B cell (primary cell): ENCODE measurements at regions not wholly inside any gene's neighbourhood (a gene's known extent, or its start where the extent isn't known, plus 50 kb on each side); places are given as distances from the start of the nearest gene placed in this dataset.

Experiments used
- ATAC-seq: fragments of 200-7000 bp; cut with Tn5 transposase; one replicate; pipeline ENCODE4 v1.10.0; 2021; ENCODE audit warnings: low read depth, mild to moderate bottlenecking, moderate number of reproducible peaks, moderate library complexity
- CTCF ChIA-PET: fragments of 350-600 bp; sonication (Branson Sonifier 250); formaldehyde crosslinking; loops from one replicate; lab custom pipeline; 2021; ENCODE audit warnings: antibody characterized with exemption, inconsistent platforms; lab: Charles Lee
- POLR2A ChIA-PET: fragments of 350-600 bp; sonication (Branson Sonifier 250); formaldehyde crosslinking; loops from one replicate; lab custom pipeline; 2021; ENCODE audit warnings: antibody characterized with exemption; lab: Charles Lee
- DNase-seq: peaks from one replicate; pipeline ENCODE4 v3.0.0; 2013
- H2AFZ ChIP-seq: 2 replicates; pipeline ENCODE4 v1.6.1; 2012; ENCODE audit warnings: mild to moderate bottlenecking, low read depth, low read length; ENCODE audit not compliant: insufficient read depth, poor library complexity, severe bottlenecking
- H3K27ac ChIP-seq, 2 donors: 1 replicate in 1 of 2; 2 replicates in 1 of 2; pipeline ENCODE4 v1.5.1; 2012 to 2013; ENCODE audit warnings: low read length in 2 of 2, mild to moderate bottlenecking in 2 of 2, moderate library complexity in 1 of 2
- H3K27me3 ChIP-seq, 4 experiments: fragments of 200-600 bp in 1 of 4; sonication (generic) in 1 of 4; replicated peaks in 1 of 4; 1 replicate in 2 of 4; 2 replicates in 2 of 4; pipeline versions ENCODE4 v1.6.1 to v1.7.0; 2013 to 2016; ENCODE audit warnings: low read length in 3 of 4, mild to moderate bottlenecking in 2 of 4, mixed read lengths in 1 of 4, moderate library complexity in 1 of 4; ENCODE audit not compliant: insufficient read depth in 4 of 4, control insufficient read depth in 3 of 4; ENCODE audit errors: control extremely low read depth in 1 of 4
- H3K36me3 ChIP-seq, 2 experiments: replicated peaks in 1 of 2; 1 replicate in 1 of 2; 2 replicates in 1 of 2; pipeline versions ENCODE4 v1.6.1 to v1.7.1; 2013; ENCODE audit warnings: low read length in 1 of 2; ENCODE audit not compliant: insufficient read depth in 2 of 2, control insufficient read depth in 1 of 2; ENCODE audit errors: control extremely low read depth in 1 of 2, extremely low read depth in 1 of 2
- H3K4me1 ChIP-seq, 2 donors: fragments of 200-600 bp in 1 of 2; sonication (generic) in 1 of 2; 1 replicate in 1 of 2; 2 replicates in 1 of 2; pipeline versions ENCODE4 v1.5.1 to v1.6.1; 2013 to 2017; ENCODE audit warnings: low read length in 2 of 2; ENCODE audit not compliant: control insufficient read depth in 2 of 2, insufficient read depth in 2 of 2
- H3K4me2 ChIP-seq: replicated peaks from 2 replicates; pipeline ENCODE3; 2012; ENCODE audit warnings: mild to moderate bottlenecking, low read depth, low read length; ENCODE audit not compliant: poor library complexity, severe bottlenecking
- H3K4me3 ChIP-seq, 5 experiments: fragments of 200-600 bp in 1 of 5; sonication (generic) in 1 of 5; 1 replicate in 3 of 5; 2 replicates in 2 of 5; pipeline versions ENCODE4 v1.5.1 to v1.7.0; 2011 to 2016; ENCODE audit warnings: low read length in 4 of 5, mild to moderate bottlenecking in 4 of 5, low read depth in 2 of 5, control low read depth in 1 of 5, moderate library complexity in 1 of 5; ENCODE audit not compliant: insufficient read depth in 1 of 5; ENCODE audit errors: control extremely low read depth in 1 of 5, extremely low read depth in 1 of 5
- H3K79me2 ChIP-seq: fragments of 200-600 bp; sonication (generic); one replicate; pipeline ENCODE4 v1.6.0; 2016; ENCODE audit warnings: low read length; ENCODE audit not compliant: control insufficient read depth, insufficient read depth
- H3K9ac ChIP-seq: fragments of 200-600 bp; sonication (generic); 2 replicates; pipeline ENCODE4 v1.6.1; 2017; ENCODE audit warnings: mild to moderate bottlenecking, low read length, moderate library complexity
- H3K9me3 ChIP-seq, 3 donors: one replicate each; pipeline versions ENCODE4 v1.6.1 to v1.7.1; 2013; ENCODE audit warnings: low read length in 2 of 3; ENCODE audit not compliant: control insufficient read depth in 2 of 3, insufficient read depth in 1 of 3; ENCODE audit errors: control extremely low read depth in 1 of 3
- H4K20me1 ChIP-seq: 2 replicates; pipeline ENCODE4 v1.6.0; 2012; ENCODE audit warnings: mild to moderate bottlenecking, low read length; ENCODE audit not compliant: insufficient read depth, control insufficient read depth, poor library complexity, severe bottlenecking
- H3K27ac Mint-ChIP-seq: one replicate; pipeline ENCODE4 v1.8.0; 2021; ENCODE audit warnings: mixed read lengths
- H3K27me3 Mint-ChIP-seq: one replicate; pipeline ENCODE4 v1.8.0; 2021; ENCODE audit warnings: mixed read lengths
- H3K4me1 Mint-ChIP-seq: one replicate; pipeline ENCODE4 v1.8.0; 2021; ENCODE audit warnings: mixed read lengths
- H3K4me3 Mint-ChIP-seq: one replicate; pipeline ENCODE4 v1.8.0; 2021; ENCODE audit warnings: mixed read lengths
- H3K9me3 Mint-ChIP-seq: one replicate; pipeline ENCODE4 v1.8.0; 2022; ENCODE audit warnings: mixed read lengths; ENCODE audit not compliant: insufficient read depth
- EZH2 ChIP-seq: IDR thresholded peaks from 2 replicates; pipeline ENCODE4 v1.6.1; 2012; ENCODE audit warnings: borderline replicate concordance, low read depth, mild to moderate bottlenecking, moderate library complexity, low read length; ENCODE audit not compliant: insufficient read depth, poor library complexity, severe bottlenecking
- WGBS: methylation state at CpG from one replicate; pipeline ENCODE4 v1.1.5; 2013; ENCODE audit warnings: missing lambda C conversion rate; ENCODE audit not compliant: insufficient coverage; 5-methylcytosine and 5-hydroxymethylcytosine counted together
- intact Hi-C: fragments of 100-400 bp; cut with micrococcal nuclease; formaldehyde crosslinking; loops from one replicate; pipeline ENCODE4 v1.10.0; 2022
- TF ChIP-seq, protein P1 (sequence below): fragments of 200-600 bp; IDR thresholded peaks from one replicate; pipeline ENCODE4 v1.8.0; 2022; ENCODE audit warnings: antibody characterized with exemption, mild to moderate bottlenecking

DNA sequence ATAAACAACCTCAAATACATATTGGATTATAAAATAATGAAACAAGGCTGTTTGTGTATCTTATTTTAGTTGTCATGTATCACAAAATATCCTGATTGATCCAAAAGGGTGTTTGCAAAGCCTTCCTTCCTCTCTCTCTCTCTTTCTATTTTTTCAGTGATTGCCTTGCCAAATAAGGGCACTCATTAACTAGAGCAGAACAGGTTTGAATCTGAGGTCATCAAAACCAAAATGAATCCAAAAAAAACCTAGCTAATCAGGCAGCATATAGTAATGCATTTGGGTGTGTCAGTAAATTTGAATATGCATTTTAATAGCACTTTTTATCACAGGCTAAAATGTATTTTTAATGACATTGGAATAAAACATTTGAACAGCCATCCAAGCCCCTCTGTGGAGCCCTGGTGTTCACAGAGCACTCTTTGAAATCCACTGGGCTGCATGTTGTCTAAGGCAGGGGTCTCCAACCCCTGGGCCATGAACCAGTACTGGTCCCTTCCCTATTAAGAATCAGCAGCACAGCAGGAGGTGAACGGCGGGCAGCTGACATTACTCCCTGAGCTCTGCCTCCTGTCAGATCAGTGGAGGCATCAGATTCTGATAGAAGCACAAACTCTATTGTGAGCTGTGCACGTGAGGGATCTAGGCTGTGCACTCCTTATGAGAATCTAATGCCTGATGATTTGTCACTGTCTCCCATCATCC lies 171.8 kb upstream of the RAI14 start:
- POLR2A ChIA-PET = no interaction called here
- Histone ChIP-seq H3K36me3 (no peaks in the 10 kb centered on the region), H2AFZ (no peak overlapping the region), H3K9me3 (peaks cover 0 to 3% (median 0%) of the 10 kb centered on the region in 3 donors), H3K4me2 (no peak overlapping the region), H3K9ac (no peak overlapping the region), H3K4me3 (no peak overlapping the region), H4K20me1 (no peaks in the 10 kb centered on the region), H3K4me1 (no peaks in the 10 kb centered on the region), H3K27me3 (peaks cover 0 to 4% (median 0%) of the 10 kb centered on the region in 4 experiments), H3K79me2 (no peaks in the 10 kb centered on the region), H3K27ac (no peak overlapping the region)
- ATAC-seq (no peak), DNase-seq (no peak)
- WGBS = 93% methylated on average over 3 of the region's 3 CpGs
- CTCF ChIA-PET = interaction anchor here (1.1 to 6.7 kb wide), 7 partner anchors 10 to 519 kb away, joined by 3 to 53 read pairs (median 16); no protein-coding TSS in a partner anchor
- Mint-ChIP-seq H3K4me3 (no peak overlapping the region), H3K4me1 (no peaks in the 10 kb centered on the region), H3K27ac (no peak overlapping the region), H3K27me3 (peaks cover 5% of the 10 kb centered on the region), H3K9me3 (no peaks in the 10 kb centered on the region)
- TF ChIP-seq EZH2 = no peak
- TF ChIP-seq, protein P1, sequence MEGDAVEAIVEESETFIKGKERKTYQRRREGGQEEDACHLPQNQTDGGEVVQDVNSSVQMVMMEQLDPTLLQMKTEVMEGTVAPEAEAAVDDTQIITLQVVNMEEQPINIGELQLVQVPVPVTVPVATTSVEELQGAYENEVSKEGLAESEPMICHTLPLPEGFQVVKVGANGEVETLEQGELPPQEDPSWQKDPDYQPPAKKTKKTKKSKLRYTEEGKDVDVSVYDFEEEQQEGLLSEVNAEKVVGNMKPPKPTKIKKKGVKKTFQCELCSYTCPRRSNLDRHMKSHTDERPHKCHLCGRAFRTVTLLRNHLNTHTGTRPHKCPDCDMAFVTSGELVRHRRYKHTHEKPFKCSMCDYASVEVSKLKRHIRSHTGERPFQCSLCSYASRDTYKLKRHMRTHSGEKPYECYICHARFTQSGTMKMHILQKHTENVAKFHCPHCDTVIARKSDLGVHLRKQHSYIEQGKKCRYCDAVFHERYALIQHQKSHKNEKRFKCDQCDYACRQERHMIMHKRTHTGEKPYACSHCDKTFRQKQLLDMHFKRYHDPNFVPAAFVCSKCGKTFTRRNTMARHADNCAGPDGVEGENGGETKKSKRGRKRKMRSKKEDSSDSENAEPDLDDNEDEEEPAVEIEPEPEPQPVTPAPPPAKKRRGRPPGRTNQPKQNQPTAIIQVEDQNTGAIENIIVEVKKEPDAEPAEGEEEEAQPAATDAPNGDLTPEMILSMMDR = no peak
- intact Hi-C loops = no loop called here

DNA sequence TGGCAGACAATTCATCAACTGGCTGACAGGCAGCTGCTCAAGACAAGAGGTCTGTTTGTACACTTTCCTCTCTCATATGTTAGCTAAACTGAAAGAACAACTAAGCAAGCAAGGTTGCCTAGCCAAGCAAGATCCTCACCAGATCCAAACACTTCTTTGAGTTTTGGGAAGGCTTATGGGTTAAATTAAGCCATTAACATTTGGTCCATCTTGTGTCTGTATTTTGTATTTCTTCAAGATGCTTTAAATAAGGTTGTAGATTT lies 170.4 kb upstream of the RAI14 start:
- Histone ChIP-seq H3K9me3 (peaks cover 0 to 3% (median 0%) of the 10 kb centered on the region in 3 donors), H3K36me3 (no peaks in the 10 kb centered on the region), H3K27ac (no peak overlapping the region), H4K20me1 (no peaks in the 10 kb centered on the region), H3K4me2 (no peak overlapping the region), H3K4me3 (no peak overlapping the region), H3K79me2 (no peaks in the 10 kb centered on the region), H3K9ac (no peak overlapping the region), H3K4me1 (no peaks in the 10 kb centered on the region), H2AFZ (no peak overlapping the region), H3K27me3 (peaks cover 0 to 4% (median 0%) of the 10 kb centered on the region in 4 experiments)
- TF ChIP-seq, protein P1 = no peak
- no peak for TF ChIP-seq EZH2
- Mint-ChIP-seq H3K4me3 (no peak overlapping the region), H3K27me3 (peaks cover 5% of the 10 kb centered on the region), H3K9me3 (no peaks in the 10 kb centered on the region), H3K27ac (no peak overlapping the region), H3K4me1 (no peaks in the 10 kb centered on the region)
- DNase-seq (no peak), ATAC-seq (no peak)
- POLR2A ChIA-PET = no interaction called here
- CTCF ChIA-PET = interaction anchor here (0.6 to 6.7 kb wide), 21 partner anchors 9 to 1693 kb away, joined by 3 to 53 read pairs (median 4); no protein-coding TSS in a partner anchor
- intact Hi-C loops = loop anchor here (1.0 to 5.0 kb wide), 3 partner anchors 37 to 717 kb away; no protein-coding TSS in a partner anchor
